Spleen (tissue), 7 donors: ENCODE measurements at regions not wholly inside any gene's neighbourhood (a gene's known extent, or its start where the extent isn't known, plus 50 kb on each side); places are given as distances from the start of the nearest gene placed in this dataset.

Source experiments
- POLR2A ChIP-seq, 3 donors: fragments of 450-650 bp; IDR thresholded peaks; one replicate each; pipeline ENCODE4 v1.5.1; 2017; ENCODE audit warnings: antibody characterized with exemption in 3 of 3, mild to moderate bottlenecking in 1 of 3
- POLR2AphosphoS5 ChIP-seq, 3 donors: sonication (generic); formaldehyde crosslinking; IDR thresholded peaks; one replicate each; pipeline ENCODE4 v1.5.1; 2017; ENCODE audit warnings: antibody characterized with exemption in 3 of 3
- TF ChIP-seq, protein P1 (sequence below), 11 experiments: fragments of 200-600 bp in 7 of 11; fragments of 450-650 bp in 4 of 11; sonication (generic) in 4 of 11; IDR thresholded peaks in 8 of 11; conservative IDR thresholded peaks in 3 of 11; 1 replicate in 7 of 11; 2 replicates in 4 of 11; pipeline versions ENCODE4 v1.4.0 to v1.8.0; 2016 to 2021; ENCODE audit warnings: antibody characterized with exemption in 11 of 11, inconsistent platforms in 4 of 11, mild to moderate bottlenecking in 1 of 11
- donor health status: DM: no; HTN: no; CAD: no; lungs with moderate emphysema.
- donor health status: DM: no; HTN: no; CAD: no.
- donor health status: DM: no; HTN: no; CAD: no.

GRCh38 chr12:74595696-74596095 lies 58.1 kb downstream of the ATXN7L3B start:
- TF ChIP-seq, protein P1, sequence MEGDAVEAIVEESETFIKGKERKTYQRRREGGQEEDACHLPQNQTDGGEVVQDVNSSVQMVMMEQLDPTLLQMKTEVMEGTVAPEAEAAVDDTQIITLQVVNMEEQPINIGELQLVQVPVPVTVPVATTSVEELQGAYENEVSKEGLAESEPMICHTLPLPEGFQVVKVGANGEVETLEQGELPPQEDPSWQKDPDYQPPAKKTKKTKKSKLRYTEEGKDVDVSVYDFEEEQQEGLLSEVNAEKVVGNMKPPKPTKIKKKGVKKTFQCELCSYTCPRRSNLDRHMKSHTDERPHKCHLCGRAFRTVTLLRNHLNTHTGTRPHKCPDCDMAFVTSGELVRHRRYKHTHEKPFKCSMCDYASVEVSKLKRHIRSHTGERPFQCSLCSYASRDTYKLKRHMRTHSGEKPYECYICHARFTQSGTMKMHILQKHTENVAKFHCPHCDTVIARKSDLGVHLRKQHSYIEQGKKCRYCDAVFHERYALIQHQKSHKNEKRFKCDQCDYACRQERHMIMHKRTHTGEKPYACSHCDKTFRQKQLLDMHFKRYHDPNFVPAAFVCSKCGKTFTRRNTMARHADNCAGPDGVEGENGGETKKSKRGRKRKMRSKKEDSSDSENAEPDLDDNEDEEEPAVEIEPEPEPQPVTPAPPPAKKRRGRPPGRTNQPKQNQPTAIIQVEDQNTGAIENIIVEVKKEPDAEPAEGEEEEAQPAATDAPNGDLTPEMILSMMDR (IDR thresholded peaks at IDR 0.05 in 8 of 11, conservative IDR thresholded peaks at IDR 0.05 in 3 of 11) = no peak
- TF ChIP-seq POLR2A (IDR thresholded peaks at IDR 0.05) = no peak
- no peak for TF ChIP-seq POLR2AphosphoS5 (IDR thresholded peaks at IDR 0.05)
